Type B pancreatic cell (in vitro differentiated cells): ENCODE measurements at regions not wholly inside any gene's neighbourhood (a gene's known extent, or its start where the extent isn't known, plus 50 kb on each side); places are given as distances from the start of the nearest gene placed in this dataset.

ENCODE experiments used
- DNase-seq: peaks from one replicate; pipeline ENCODE4 v3.0.0; 2021; ENCODE audit warnings: mixed read lengths; ENCODE audit not compliant: unreplicated experiment; ENCODE audit errors: extremely low spot score
- H3K27ac Mint-ChIP-seq: 2 replicates; pipeline ENCODE4 v1.8.0; 2021; ENCODE audit warnings: mild to moderate bottlenecking, mixed read lengths
- H3K27me3 Mint-ChIP-seq: 2 replicates; pipeline ENCODE4 v1.8.0; 2021; ENCODE audit warnings: mixed read lengths
- H3K36me3 Mint-ChIP-seq: 2 replicates; pipeline ENCODE4 v1.8.0; 2021; ENCODE audit warnings: mixed read lengths
- H3K4me1 Mint-ChIP-seq: one replicate; pipeline ENCODE4 v1.8.0; 2021; ENCODE audit warnings: mixed read lengths; ENCODE audit not compliant: unreplicated experiment
- H3K4me3 Mint-ChIP-seq: 2 replicates; pipeline ENCODE4 v1.8.0; 2021; ENCODE audit warnings: mild to moderate bottlenecking, mixed read lengths
- H3K9me3 Mint-ChIP-seq: 2 replicates; pipeline ENCODE4 v1.8.0; 2021; ENCODE audit warnings: mixed read lengths
- TF ChIP-seq, protein P1 (sequence below): fragments of 200-600 bp; sonication (generic); conservative IDR thresholded peaks from 2 replicates; pipeline ENCODE4 v1.5.0; 2021; ENCODE audit warnings: antibody characterized with exemption, mild to moderate bottlenecking

DNA sequence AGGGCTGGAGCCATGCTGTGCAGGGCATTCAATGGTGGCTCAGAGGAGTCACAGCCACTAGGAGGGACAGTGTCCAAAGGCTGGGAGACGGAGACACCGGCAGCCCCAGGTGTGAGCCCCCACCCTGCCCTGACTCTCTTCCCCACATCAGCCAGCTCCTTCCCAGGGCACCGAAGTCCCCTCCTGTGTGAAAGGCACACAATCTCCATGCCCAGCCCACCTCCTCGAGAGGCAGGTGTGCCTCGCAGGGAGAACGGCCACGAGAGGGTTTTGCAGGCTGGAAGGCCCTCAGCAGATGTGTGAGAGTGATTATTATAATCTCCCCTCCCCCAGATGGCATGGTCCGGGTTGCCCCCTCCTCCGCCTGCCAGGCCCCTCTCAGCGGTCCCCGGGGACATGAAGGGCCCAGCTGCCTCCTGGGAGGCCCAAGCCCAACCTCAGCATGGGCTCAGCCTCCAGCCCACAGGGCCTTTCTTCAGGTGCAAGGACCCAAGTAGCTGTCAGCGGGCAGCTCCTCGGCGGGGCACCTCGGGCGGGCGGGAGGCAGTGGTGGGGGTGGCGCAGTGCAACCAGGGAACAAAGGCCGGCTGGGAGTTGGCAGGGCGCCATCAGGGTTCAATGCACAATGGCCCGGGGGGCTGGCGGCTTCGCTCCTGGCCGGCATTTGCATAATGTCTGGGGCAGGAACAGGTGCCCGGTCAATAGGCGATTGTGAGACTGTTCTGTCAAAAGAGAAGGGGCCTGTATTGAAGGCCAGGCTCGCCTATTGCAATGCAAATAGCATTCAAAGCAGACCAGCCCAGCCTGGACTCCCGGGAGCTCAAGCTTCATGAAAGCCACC lies 155.3 kb upstream of the ZMIZ1 start:
- Mint-ChIP-seq H3K9me3 (no peaks in the 10 kb centered on the region), H3K4me3 (no peak overlapping the region), H3K27me3 (peaks cover 3% of the 10 kb centered on the region), H3K36me3 (no peaks in the 10 kb centered on the region), H3K4me1 (peaks cover 50% of the 10 kb centered on the region), H3K27ac (no peak overlapping the region)
- no peak for DNase-seq
- TF ChIP-seq, protein P1, sequence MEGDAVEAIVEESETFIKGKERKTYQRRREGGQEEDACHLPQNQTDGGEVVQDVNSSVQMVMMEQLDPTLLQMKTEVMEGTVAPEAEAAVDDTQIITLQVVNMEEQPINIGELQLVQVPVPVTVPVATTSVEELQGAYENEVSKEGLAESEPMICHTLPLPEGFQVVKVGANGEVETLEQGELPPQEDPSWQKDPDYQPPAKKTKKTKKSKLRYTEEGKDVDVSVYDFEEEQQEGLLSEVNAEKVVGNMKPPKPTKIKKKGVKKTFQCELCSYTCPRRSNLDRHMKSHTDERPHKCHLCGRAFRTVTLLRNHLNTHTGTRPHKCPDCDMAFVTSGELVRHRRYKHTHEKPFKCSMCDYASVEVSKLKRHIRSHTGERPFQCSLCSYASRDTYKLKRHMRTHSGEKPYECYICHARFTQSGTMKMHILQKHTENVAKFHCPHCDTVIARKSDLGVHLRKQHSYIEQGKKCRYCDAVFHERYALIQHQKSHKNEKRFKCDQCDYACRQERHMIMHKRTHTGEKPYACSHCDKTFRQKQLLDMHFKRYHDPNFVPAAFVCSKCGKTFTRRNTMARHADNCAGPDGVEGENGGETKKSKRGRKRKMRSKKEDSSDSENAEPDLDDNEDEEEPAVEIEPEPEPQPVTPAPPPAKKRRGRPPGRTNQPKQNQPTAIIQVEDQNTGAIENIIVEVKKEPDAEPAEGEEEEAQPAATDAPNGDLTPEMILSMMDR: no peak

DNA sequence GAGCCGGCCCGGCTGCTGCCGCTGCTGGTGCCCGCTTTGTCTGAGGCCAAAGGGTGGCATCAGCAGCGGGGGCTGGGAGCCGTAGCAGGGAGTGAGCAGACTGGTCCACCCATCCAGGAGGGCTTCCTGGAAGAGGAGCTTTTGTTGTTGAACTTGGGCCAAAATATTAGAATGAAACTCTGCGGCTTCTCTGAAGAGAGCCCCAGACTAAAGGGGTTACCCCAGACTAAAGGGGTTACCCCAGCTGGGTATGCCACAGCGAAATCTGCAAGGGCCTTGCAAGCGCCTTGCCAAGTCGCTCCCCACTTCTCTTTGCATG lies 154.7 kb upstream of the ZMIZ1 start:
- H3K27ac Mint-ChIP-seq: no peak overlapping the region
- DNase-seq: no peak
- H3K27me3 Mint-ChIP-seq: peaks cover 6% of the 10 kb centered on the region
- no peaks in the 10 kb centered on the region for H3K9me3 Mint-ChIP-seq
- no peak overlapping the region for H3K4me3 Mint-ChIP-seq
- no peaks in the 10 kb centered on the region for H3K36me3 Mint-ChIP-seq
- TF ChIP-seq, protein P1: no peak
- H3K4me1 Mint-ChIP-seq: peaks cover 50% of the 10 kb centered on the region

DNA sequence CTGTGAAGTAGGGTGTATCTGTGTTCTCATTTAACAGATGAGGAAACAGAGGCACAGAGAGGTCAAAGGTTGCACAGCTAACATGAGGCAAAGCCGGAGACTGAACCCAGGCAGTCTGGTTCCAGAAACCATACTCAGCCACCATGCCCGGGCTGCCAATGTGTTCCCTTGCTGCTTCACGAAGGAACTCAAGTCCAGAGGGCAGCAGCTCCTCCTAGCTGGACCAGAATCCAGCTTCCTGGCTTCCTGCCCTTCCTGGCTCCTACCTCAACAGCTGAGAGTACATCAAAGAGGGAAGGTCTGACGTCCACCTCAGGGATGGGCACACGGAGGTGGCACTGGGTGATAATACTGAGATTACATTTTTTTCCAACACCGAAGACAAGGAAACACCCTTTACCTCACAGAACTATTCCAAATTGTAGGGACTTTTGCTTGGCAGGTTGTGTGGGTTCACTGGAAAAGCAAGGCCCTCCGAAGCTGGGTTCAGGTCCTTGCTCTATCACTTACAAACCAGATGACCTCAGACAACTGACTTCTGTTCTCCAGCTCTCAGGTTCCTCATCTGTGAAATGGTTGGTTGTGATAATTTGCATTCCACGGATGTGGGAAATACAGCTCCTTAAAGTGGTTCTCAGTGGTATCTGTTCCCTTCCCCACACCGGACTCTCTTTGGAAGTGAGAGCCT lies 154.1 kb upstream of the ZMIZ1 start:
- Mint-ChIP-seq H3K4me1 (peaks cover 51% of the 10 kb centered on the region), H3K27me3 (peaks cover 6% of the 10 kb centered on the region), H3K27ac (no peak overlapping the region), H3K4me3 (no peak overlapping the region), H3K9me3 (no peaks in the 10 kb centered on the region), H3K36me3 (no peaks in the 10 kb centered on the region)
- DNase-seq: no peak
- TF ChIP-seq, protein P1: no peak

DNA sequence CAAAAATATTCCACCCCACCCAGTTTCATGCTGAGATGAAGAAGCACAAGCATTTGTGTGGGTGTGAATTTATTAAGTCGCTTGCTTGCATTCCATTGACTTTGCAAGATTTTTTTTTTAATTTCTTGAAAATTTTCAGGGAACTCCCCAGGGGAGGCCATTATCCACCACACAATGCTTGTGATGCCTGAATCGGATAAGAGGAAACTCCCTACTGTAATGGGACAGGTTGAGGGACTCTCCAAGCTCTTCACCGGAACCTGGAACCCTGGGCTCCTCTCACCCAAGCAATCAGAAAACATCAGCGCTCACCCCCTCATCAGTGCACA lies 153.6 kb upstream of the ZMIZ1 start:
- H3K27me3 Mint-ChIP-seq: peaks cover 6% of the 10 kb centered on the region
- peaks cover 51% of the 10 kb centered on the region for H3K4me1 Mint-ChIP-seq
- no peak overlapping the region for H3K4me3 Mint-ChIP-seq
- no peak overlapping the region for H3K27ac Mint-ChIP-seq
- TF ChIP-seq, protein P1: no peak
- no peaks in the 10 kb centered on the region for H3K9me3 Mint-ChIP-seq
- H3K36me3 Mint-ChIP-seq: no peaks in the 10 kb centered on the region
- no peak for DNase-seq

DNA sequence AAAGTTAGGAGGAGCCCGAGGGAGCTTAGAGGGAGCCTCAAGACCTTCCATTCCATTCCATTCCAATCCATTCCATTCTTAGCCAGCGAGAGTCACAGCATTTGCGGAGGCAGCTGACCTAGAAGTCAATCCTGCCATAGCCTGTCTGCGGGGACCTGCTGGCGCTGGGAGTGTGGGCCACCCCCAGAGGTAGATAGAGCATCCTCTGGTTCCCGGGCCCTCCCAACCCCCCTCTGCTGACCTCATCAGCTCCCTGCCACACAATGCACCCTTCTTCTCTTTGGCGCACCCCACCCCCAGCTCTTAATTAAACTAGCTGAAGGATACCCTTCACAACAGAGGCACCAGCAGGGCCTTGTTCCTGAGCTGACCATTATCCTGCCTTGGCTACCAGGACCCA lies 152.5 kb upstream of the ZMIZ1 start:
- DNase-seq: no peak

More for the DNA sequence above, 152.5 kb upstream of the ZMIZ1 start:
- H3K4me3 Mint-ChIP-seq: no peak overlapping the region
- TF ChIP-seq, protein P1: no peak
- peaks cover 6% of the 10 kb centered on the region for H3K27me3 Mint-ChIP-seq
- no peak overlapping the region for H3K27ac Mint-ChIP-seq
- no peaks in the 10 kb centered on the region for H3K36me3 Mint-ChIP-seq
- no peaks in the 10 kb centered on the region for H3K9me3 Mint-ChIP-seq
- peaks cover 51% of the 10 kb centered on the region for H3K4me1 Mint-ChIP-seq
